Progenitor cell of endocrine pancreas (in vitro differentiated cells): ENCODE measurements at regions not wholly inside any gene's neighbourhood (a gene's known extent, or its start where the extent isn't known, plus 50 kb on each side); places are given as distances from the start of the nearest gene placed in this dataset.

ENCODE experiments used
- DNase-seq: peaks from one replicate; pipeline ENCODE4 v3.0.0; 2021; ENCODE audit warnings: low spot score; ENCODE audit not compliant: unreplicated experiment
- H3K27ac Mint-ChIP-seq: 2 replicates; pipeline ENCODE4 v1.8.0; 2021; ENCODE audit warnings: mild to moderate bottlenecking, moderate library complexity, mixed read lengths
- H3K27me3 Mint-ChIP-seq: 2 replicates; pipeline ENCODE4 v1.8.0; 2021; ENCODE audit warnings: mixed read lengths
- H3K36me3 Mint-ChIP-seq: 2 replicates; pipeline ENCODE4 v1.8.0; 2022; ENCODE audit warnings: mixed read lengths; ENCODE audit not compliant: insufficient read depth
- H3K4me1 Mint-ChIP-seq: 2 replicates; pipeline ENCODE4 v1.8.0; 2021; ENCODE audit warnings: low read depth, mixed read lengths
- H3K4me3 Mint-ChIP-seq: 2 replicates; pipeline ENCODE4 v1.8.0; 2021; ENCODE audit warnings: low read depth, mild to moderate bottlenecking, moderate library complexity, mixed read lengths
- H3K9me3 Mint-ChIP-seq: 2 replicates; pipeline ENCODE4 v1.8.0; 2021; ENCODE audit warnings: low read depth, mixed read lengths
- CTCF ChIP-seq: fragments of 200-600 bp; sonication (generic); IDR thresholded peaks from one replicate; pipeline ENCODE4 v1.5.0; 2021; ENCODE audit warnings: antibody characterized with exemption, mild to moderate bottlenecking; ENCODE audit not compliant: unreplicated experiment

- DNase-seq = no peak
- Mint-ChIP-seq H3K27me3 (no peaks in the 10 kb centered on the region), H3K4me3 (no peak overlapping the region), H3K4me1 (no peaks in the 10 kb centered on the region), H3K9me3 (no peaks in the 10 kb centered on the region), H3K27ac (no peak overlapping the region), H3K36me3 (no peaks in the 10 kb centered on the region)
- no peak for TF ChIP-seq CTCF
Measured at GRCh38 chr12:77253321-77253720, 188.0 kb upstream of the E2F7 start.

GRCh38 chr12:77251799-77252198 lies 186.4 kb upstream of the E2F7 start:
- Mint-ChIP-seq H3K9me3 (no peaks in the 10 kb centered on the region), H3K27ac (no peak overlapping the region), H3K4me1 (no peaks in the 10 kb centered on the region), H3K27me3 (no peaks in the 10 kb centered on the region), H3K4me3 (no peak overlapping the region), H3K36me3 (no peaks in the 10 kb centered on the region)
- TF ChIP-seq CTCF = no peak
- DNase-seq = no peak

- H3K27me3 Mint-ChIP-seq = no peaks in the 10 kb centered on the region
- H3K36me3 Mint-ChIP-seq = no peaks in the 10 kb centered on the region
- no peaks in the 10 kb centered on the region for H3K4me1 Mint-ChIP-seq
- TF ChIP-seq CTCF = no peak
- DNase-seq = no peak
- H3K27ac Mint-ChIP-seq = no peak overlapping the region
- H3K9me3 Mint-ChIP-seq = no peaks in the 10 kb centered on the region
- H3K4me3 Mint-ChIP-seq = no peak overlapping the region
Measured at GRCh38 chr12:77249892-77250291, 184.5 kb upstream of the E2F7 start.

GRCh38 chr12:77248036-77248435 lies 182.7 kb upstream of the E2F7 start:
- TF ChIP-seq CTCF = no peak
- Mint-ChIP-seq H3K36me3 (no peaks in the 10 kb centered on the region), H3K4me3 (no peak overlapping the region), H3K9me3 (no peaks in the 10 kb centered on the region), H3K4me1 (no peaks in the 10 kb centered on the region), H3K27me3 (no peaks in the 10 kb centered on the region), H3K27ac (no peak overlapping the region)
- DNase-seq = no peak

GRCh38 chr12:77247542-77247941 lies 182.2 kb upstream of the E2F7 start:
- Mint-ChIP-seq H3K4me3 (no peak overlapping the region), H3K4me1 (no peaks in the 10 kb centered on the region), H3K36me3 (no peaks in the 10 kb centered on the region), H3K27ac (no peak overlapping the region), H3K27me3 (no peaks in the 10 kb centered on the region), H3K9me3 (no peaks in the 10 kb centered on the region)
- TF ChIP-seq CTCF = no peak
- no peak for DNase-seq
